ENCODE measurements at regions not wholly inside any gene's neighbourhood (a gene's known extent, or its start where the extent isn't known, plus 50 kb on each side); places are given as distances from the start of the nearest gene placed in this dataset.
"Not testable (repeated sequence)": the region's sequence is repeated elsewhere in the genome, so short reads cannot be mapped to it uniquely, and the experiment has no call there.

GRCh38 chr2:44064281-44064680, 68.5 kb upstream of the LRPPRC start:
- TF ChIP-seq CTCF, POLR2A (IDR thresholded peaks at IDR 0.05): not testable (repeated sequence)

Measured in adrenal gland (tissue), 5 donors.